Spleen (tissue), 7 donors: ENCODE measurements at regions not wholly inside any gene's neighbourhood (a gene's known extent, or its start where the extent isn't known, plus 50 kb on each side); places are given as distances from the start of the nearest gene placed in this dataset.

Source experiments
- CTCF ChIP-seq, 11 experiments: fragments of 200-600 bp in 7 of 11; fragments of 450-650 bp in 4 of 11; sonication (generic) in 4 of 11; IDR thresholded peaks in 8 of 11; conservative IDR thresholded peaks in 3 of 11; 1 replicate in 7 of 11; 2 replicates in 4 of 11; pipeline versions ENCODE4 v1.4.0 to v1.8.0; 2016 to 2021; ENCODE audit warnings: antibody characterized with exemption in 11 of 11, inconsistent platforms in 4 of 11, mild to moderate bottlenecking in 1 of 11
- POLR2A ChIP-seq, 3 donors: fragments of 450-650 bp; IDR thresholded peaks; one replicate each; pipeline ENCODE4 v1.5.1; 2017; ENCODE audit warnings: antibody characterized with exemption in 3 of 3, mild to moderate bottlenecking in 1 of 3
- donor health status: DM: no; HTN: no; CAD: no; lungs with moderate emphysema.
- donor health status: DM: no; HTN: no; CAD: no.
- donor health status: DM: no; HTN: no; CAD: no.

GRCh38 chr16:86320237-86320595 is 190.1 kb upstream of the FOXF1 start:
- TF ChIP-seq CTCF (IDR thresholded peaks at IDR 0.05 in 8 of 11, conservative IDR thresholded peaks at IDR 0.05 in 3 of 11) (no peak), POLR2A (IDR thresholded peaks at IDR 0.05) (no peak)
